GM18517 (cell line): ENCODE measurements at regions not wholly inside any gene's neighbourhood (a gene's known extent, or its start where the extent isn't known, plus 50 kb on each side); places are given as distances from the start of the nearest gene placed in this dataset.
"Not testable (repeated sequence)": the region's sequence is repeated elsewhere in the genome, so short reads cannot be mapped to it uniquely, and the experiment has no call there.

Source experiments
- ATAC-seq: cut with Tn5 transposase; IDR thresholded peaks from one replicate; pipeline ENCODE4 v1.9.1; 2021; ENCODE audit warnings: mild to moderate bottlenecking, moderate library complexity; ENCODE audit not compliant: unreplicated experiment

DNA sequence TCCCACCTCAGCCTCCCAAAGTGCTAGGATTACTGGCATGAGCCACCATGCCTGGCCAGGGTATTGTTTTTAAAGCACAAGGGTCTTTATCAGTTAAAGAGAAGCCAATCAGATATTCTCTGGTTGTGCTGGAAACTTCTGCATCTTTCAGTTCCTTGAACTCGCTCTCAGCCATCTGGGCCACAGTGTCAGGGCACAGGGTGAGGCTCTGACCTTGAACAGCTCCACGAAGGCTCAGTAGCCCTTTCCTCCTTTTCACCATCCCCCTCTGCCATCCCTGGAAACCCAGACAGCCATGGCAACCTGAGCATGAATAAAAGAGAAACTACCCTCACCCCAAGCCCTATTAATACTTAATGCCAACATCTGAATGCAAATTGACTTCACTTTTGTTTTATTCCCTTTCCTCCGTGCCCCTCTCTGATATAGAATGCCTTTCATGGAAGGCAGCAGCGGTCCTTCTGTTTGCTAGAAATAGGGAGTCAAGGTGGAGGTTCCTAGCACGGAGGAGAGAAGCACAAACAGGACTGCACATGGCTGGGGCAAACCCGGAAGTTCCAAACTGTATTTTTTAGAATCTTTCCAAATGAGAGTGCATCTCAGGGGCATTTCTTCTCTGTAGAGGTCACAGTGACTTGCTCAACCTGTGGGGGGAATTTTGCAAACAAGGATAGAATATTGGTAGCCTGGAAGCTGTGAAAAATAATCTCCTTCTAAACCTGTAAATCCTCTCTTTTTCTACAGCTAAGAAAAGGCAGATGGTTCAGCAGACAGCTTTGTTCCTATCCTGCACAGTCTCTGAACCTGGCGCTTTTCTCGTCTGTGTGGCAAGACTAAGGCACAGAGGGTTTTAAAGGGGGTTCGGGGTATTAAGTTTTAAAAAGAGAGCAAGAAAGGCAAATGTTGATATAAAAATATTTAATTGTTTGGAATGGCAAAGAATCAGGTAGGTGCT lies 176.4 kb upstream of the RREB1 start:
- no peak for ATAC-seq

DNA sequence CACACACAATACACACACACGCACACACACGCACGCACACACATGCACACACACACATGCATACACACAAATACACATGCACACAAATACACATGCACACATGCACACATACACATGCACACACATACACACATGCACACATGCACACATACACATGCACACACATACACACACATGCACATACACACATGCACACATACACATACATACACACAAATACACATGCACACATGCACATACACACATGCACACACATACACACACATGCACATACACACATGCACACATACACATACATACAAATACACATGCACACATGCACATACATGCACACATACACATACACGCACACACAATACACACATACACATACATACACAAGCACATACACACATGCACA lies 175.4 kb upstream of the RREB1 start:
- ATAC-seq = no peak

DNA sequence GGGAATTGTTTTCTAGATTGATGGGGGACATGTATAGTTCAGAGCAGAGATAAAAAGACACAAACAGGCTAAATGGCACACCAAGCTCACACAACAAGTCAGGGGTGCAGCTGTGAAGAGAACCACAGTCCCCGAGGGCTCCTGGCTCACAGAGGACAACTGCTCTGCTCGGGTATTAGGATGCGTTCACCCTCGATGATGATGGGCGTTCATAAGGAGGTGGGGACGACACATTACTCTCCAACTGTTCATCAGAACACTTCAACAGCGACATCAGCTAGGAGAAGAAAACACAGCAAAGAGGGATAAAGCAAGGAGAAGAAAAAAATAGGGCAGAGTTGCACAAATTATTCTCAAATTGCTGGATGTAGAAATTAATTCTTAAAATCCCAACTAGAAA lies 174.8 kb upstream of the RREB1 start:
- no peak for ATAC-seq

DNA sequence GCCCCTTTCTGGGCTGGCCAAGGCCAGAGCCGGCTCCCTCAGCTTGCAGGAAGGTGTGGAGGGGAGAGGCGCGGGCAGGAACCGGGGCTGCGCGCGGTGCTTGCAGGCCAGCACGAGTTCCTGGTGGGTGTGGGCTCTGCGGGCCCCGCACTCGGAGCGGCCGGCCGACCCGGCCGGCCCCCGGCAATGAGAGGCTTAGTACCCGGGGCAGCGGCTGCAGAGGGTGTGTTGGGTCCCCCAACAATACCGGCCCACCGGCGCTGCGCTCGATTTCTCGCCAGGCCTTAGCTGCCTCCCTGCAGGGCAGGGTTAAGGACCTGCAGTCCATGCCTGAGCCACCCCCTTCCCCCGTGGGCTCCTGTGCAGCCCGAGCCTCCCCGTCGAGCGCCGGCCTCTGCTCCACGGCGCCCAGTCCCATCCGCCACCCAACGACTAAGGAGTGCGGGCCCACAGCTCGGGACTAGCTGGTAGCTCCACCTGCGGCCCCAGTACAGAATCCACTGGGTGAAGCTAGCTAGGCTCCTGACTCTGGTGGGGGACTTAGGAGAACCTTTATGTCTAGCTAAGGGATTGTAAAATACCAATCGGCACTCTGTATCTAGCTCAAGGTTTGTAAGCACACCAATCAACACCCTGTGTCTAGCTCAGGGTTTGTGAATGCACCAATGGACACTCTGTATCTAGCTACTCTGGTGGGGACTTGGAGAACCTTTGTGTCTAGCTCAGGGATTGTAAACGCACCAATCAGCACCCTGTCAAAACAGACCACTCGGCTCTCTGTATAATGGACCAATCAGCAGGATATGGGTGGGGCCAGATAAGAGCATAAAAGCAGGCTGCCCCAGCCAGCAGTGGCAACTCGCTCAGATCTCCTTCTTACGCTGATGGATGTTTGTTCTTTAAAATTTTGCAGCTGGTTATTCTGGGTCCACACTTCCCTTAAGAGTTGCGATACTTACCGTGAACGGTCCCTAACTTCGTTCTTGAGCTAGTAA lies 167.4 kb upstream of the RREB1 start:
- no peak for ATAC-seq

DNA sequence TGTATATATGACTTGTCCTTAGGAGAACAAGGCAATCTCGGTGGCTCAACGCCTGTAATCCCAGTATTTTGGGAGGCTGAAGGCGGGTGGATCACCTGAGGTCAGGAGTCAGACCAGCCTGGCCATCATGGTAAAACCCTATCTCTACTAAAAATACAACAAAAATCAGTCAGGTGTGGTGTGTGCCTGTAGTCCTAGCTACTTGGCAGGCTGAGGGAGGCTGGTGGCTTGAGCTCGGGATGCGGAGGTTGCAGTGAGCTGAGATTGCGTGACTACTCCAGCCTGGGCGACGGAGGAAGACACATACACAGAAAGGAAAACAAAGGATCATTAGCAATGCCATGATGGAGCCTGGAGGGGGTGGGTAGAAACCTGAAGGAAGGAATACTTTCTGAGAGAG lies 166.6 kb upstream of the RREB1 start:
- no peak for ATAC-seq

DNA sequence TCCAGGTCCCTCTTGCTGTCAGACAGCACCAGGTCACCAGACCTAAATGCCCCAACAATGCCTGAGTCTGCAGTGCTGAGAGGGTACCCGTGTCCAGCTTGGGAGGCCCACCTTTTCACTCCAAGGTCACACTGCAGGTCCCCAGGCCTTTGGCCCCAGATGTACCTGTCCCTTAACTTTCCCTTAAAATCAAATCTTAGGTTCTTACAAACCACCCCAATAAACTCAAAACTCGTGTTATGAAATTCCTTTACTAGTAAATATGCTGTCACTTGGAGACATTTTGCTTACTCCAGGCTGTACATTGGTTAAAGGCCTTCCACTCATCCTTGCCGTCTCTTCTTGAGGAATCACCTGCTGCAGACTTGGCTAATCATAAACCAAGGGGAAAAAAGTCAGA lies 165.7 kb upstream of the RREB1 start:
- no peak for ATAC-seq

DNA sequence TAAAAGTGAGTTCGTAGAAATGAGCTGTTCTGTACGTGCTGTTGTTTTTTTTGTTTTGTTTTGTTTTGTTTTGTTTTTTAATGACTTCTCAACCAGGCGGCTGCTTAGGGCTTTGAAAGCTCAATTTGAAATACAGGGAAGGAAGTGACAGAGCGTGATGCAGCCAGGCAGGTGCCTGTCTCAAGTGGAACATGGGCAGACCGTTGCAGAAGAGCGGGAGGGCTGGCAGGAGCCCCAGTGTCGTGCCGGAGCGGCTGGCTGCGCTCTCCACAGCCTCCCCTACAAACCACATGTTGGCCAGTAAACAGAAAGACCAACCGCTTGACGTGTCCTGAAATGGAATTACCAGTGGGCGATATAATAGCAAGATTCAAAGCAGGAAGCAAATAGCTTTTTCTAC lies 164.9 kb upstream of the RREB1 start:
- ATAC-seq = peak; percentile 80

DNA sequence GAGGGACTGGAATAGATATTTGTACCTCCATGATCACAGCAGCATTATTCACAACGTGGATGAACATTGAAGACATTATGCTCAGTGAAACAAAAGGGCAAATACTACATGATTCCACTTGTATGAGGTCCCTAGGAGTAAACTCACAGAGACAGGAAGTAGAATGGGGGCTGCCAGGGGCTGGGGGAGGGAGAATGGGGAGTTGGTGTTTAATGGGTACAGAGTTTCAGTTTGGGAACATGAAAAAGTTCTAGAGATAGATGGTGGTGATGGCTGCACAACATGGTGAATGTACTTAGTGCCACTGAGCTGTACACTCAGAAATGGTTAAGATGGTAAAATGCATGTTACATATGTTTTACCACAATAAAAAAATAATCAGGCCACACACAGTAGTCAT lies 164.3 kb upstream of the RREB1 start:
- no peak for ATAC-seq

DNA sequence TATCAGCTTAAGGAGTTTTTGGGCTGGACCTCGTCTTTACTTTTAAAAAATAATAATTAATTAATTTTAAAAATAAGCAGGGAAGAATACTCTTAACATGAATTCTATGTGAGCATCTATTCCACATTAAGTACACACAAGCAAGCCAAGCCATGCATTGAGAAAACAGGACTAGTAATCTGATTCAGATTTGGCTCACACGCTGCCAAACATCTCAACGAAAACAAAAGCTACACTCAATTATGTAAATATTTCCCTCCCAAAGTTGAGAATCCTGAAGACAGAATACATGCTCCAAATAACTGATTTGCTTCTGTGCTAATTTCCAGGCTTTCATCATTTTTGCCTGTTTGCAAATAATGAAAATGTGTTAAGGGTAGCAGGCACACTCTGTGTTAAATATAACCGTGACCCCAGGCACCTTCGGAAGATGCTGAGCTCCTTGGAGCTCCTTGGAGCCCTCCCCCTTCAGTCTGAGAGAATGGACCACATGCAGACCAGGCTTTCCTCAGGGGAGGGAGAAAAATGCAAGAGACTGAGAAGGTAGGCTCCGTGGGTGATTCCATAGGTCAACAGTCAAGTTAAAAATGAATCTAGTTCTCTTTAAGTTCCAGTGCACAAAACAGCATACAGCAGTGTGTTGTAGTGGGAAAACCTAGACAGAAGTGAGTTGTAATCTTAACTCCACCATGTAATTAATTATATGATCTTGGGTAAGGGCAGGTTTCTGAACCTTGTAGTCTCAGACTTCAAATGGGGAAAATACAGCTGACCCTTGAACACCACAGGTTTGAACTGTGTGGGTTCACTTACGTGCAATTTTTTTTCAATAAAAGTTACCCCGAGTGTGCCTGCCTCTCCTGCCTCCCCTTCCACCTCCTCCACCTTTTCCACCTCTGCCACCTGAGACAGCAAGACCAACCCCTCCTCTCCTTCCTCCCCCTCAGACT lies 161.3 kb upstream of the RREB1 start:
- no peak for ATAC-seq

DNA sequence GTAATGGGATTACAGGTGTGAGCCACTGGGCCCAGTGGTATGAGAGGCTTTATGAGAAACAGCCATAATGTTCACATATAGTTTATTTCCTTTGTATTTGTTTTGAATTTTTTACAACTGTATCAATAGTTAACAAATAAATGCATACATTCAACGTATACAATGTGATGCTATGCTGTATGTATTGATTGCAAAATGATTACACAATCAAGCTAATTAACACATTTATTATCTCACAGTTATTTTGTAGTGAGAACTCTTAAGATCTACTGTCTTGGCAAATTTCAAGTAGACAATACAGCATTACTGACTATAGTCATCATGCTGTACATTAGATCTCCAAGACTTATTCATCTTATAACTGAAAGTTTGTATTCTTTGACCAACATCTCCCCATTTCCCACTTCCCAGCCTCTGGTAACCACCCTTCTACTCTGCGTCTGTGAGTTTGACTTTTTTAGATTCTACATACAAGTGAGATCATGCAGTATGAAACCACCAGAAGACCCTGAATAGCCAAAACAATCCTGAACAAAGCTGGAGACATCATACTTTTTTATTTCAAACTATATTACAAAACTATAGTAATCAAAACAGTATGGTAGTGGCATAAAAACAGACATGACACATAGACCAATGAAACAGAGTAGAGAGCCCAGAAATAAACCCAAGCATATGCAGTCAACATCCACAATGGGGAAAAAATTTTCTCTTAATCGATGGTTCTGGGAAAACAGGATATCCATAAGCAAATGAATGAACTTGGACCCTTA lies 157.2 kb upstream of the RREB1 start:
- no peak for ATAC-seq

DNA sequence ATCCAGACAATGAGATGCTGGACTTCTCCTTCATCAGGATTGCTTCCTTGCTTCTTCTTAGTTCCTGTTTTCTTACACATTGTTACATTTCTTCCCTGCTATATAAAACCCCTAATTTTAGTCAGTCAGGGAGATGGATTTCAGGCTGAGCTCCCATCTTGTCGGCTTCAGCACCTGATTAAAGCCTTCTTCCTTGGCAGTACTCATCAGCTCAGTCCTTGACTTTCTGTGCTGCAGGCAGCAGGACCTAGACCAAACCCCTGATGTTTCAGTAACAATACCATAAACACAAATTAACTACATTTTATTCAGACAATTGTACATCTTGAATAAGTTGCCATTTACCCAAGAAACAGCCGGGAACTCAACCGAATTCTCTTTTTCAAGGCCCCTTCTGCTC lies 156.4 kb upstream of the RREB1 start:
- ATAC-seq = no peak

DNA sequence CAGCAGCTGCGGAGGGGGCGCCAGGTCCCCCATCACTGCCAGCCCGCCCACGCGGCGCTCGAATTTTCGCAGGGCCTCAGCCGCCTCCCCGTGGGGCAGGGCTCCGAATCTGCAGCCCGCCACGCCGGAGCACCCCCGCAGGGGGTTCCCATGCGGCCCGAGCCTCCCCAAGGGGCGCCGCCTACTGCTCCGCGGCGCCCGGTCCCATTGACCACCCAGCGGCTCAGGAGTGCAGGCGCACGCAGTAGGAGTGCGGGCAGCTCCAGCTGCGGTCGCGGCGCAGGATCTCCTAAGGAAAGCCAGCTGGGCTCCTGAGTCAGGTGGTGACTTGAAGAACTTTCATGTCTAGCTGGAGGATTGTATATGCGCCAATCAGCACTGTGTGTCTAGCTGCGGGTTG lies 155.3 kb upstream of the RREB1 start:
- ATAC-seq = no peak

DNA sequence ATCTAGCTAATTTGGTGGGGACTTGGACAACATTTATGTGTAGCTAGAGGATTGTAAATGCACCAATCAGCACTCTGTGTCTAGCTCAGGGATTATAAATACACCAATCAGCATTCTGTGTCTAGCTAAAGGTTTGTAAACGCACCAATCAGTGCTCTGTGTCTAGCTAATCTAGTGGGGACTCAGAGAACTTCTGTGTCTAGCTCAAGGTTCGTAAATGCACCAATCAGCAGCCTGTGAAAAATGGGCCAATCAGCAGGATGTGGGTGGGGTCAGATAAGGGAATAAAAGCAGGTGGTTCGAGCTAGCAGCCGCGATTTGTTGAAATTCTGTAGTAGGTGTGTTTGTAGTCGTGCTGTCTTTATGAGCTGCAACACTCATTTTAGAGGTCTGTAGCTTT lies 154.8 kb upstream of the RREB1 start:
- ATAC-seq = not testable (repeated sequence)

DNA sequence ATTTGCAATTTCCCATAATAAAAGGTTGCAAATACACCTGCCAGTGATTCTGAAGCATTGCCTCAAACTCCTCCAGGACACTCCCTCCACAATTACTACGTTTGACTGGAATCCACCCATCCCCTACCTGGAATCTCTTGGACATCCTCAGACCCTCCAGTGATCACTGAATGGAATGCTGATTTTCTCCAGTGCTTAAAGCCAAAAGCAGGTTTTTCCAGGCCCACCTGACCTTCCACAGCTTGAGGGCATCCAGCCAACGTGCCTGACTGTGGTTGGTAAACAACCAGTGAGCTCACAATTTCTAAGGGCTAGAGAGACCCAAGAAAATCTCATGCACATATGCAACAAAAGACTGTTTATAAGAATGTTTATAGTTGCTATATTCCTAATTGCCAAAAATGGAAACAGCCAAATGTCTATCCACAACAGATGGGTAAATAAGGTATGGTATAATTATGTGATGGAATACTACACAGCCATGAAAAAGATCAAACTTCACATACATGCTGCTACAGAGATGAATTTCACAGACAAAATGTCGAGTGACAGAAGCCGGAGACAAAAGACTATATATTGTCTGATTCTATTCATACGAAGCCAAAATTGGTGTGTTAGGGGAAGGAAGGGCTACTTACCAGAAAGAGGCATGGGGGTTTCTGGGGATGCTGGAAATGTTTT lies 147.1 kb upstream of the RREB1 start:
- ATAC-seq = no peak

DNA sequence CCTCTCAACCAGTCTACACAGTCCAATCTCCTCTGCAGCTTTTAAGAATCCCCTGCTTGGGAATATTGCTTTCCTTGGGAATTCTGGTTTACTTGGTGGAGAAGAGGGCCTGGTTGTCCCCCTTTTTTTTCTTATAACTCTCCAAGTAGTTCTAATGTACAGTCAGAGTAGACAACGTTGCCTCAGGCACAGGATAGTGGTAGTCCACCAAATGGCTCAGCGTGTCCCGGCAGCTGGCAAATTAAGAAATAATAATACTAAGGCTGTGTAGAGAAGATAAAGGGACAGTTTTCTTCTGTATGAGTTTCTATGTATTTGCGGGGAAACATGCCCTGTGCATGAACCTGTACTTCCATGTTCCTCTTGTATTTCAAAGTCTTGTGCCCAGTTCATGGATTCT lies 145.7 kb upstream of the RREB1 start:
- no peak for ATAC-seq

DNA sequence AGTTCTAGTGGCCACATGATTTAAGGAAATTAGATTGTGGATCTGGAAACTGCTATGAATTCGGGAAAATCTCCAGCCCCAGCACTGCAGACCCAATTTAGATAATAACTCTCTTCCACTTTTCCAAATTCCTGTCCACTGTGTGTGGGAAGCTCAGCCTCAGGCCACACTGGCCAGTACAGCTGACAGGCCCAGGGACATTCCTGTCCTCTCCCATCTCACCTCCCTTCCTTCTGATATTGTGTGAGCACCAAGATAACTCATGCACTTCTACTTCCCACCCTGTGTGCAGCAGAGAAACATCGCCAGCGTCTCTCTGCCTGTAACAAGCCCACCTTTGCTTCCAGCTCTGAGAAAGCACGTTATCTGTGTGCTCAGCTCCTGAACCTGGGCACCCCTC lies 145.1 kb upstream of the RREB1 start:
- ATAC-seq = no peak

DNA sequence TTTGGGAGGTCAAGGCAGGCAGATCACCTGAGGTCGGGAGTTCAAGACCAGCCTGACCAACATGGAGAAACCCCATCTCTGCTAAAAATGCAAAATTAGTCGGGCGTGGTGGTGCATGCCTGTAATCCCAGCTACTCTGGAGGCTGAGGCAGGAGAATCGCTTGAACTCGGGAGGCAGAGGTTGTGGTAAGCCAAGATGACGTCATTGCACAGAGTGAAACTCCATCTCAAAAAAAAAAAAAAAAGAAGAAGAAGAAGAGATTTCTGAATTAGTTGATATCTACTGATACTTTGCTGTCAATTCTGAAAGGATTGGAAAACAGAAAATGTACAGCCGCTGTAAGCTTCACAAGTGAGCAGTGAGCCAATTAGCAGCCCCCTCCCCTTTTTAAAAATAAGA lies 144.4 kb upstream of the RREB1 start:
- ATAC-seq = not testable (repeated sequence)

DNA sequence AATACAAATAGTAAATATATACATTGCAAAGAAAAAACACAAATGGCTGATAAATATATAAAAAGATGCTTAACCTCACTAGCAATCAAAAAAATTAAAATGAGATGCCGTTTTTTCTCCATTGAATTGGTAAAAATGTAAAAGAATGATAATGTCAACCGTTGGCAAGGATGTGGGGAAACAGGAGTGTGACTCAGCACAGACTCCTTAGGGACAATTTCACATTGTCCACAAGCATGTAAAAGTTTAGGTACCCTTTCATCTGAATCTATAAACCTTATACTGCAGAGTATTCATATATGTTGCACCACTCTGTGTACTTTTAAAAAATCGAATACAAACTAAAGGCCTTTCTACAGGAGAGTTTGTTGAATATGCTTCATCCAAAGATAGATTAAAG lies 143.1 kb upstream of the RREB1 start:
- no peak for ATAC-seq

DNA sequence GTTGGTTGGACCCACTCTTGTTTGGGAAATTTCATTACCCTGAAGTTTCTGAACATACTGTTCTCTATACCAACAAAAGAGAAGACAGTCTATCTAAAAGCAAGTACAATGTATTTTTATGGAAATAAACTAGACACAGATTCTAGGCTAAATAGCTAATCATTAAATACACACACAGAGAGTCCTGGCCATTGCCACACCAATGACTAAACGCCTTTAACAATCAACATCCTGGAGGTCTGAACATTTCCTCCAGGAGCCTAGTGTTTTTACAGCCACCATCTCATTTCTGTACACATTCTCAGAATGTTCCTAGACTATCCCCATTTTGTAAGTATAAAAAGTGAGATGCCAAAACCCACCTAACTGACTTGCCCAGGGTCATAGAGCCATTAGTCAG lies 141.6 kb upstream of the RREB1 start:
- ATAC-seq = no peak
